Body of pancreas (tissue), 4 donors: ENCODE measurements at regions not wholly inside any gene's neighbourhood (a gene's known extent, or its start where the extent isn't known, plus 50 kb on each side); places are given as distances from the start of the nearest gene placed in this dataset.

Experiments used
- POLR2A ChIP-seq, 3 donors: fragments of 450-650 bp; IDR thresholded peaks; one replicate each; pipeline ENCODE4 v1.6.1; 2016; ENCODE audit warnings: antibody characterized with exemption in 3 of 3, mild to moderate bottlenecking in 2 of 3
- TF ChIP-seq, protein P1 (sequence below), 7 experiments: fragments of 450-650 bp in 4 of 7; fragments of 200-600 bp in 3 of 7; sonication (generic) in 3 of 7; IDR thresholded peaks; one replicate each; pipeline ENCODE4 v1.5.1; 2016 to 2019; ENCODE audit warnings: antibody characterized with exemption in 7 of 7

DNA sequence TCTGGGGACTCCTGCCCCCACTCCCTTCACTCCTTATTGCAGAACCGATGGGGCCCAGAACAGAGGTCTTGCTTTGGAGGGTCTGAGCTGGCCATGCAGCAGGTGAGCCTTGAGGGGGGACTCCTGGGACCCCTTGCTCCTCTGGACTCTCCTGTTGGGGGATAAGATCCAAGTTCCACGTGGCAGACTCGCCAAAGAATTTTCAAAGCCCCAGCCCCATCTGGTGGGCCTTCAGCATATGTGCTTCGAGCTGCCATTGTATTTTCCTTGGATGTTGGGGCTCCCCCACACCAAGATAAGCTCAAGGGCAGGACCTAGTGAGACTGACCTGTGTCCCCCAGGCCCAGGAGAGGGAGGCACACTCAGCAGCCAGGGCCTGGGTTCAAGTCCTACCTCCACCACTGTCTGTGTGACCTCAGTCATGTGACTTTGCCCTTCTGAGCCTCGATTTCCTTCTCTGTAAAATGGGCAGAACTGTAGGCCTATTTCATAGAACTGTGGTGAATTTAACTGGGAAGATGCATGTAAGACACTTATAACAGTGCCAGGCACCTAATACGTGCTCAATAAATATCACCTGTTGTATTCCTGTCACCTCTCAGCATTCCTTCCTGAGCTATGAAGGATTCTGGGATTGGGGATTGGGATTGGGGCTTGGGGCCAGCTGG is 115.5 kb downstream of the VEGFA start:
- TF ChIP-seq, protein P1, sequence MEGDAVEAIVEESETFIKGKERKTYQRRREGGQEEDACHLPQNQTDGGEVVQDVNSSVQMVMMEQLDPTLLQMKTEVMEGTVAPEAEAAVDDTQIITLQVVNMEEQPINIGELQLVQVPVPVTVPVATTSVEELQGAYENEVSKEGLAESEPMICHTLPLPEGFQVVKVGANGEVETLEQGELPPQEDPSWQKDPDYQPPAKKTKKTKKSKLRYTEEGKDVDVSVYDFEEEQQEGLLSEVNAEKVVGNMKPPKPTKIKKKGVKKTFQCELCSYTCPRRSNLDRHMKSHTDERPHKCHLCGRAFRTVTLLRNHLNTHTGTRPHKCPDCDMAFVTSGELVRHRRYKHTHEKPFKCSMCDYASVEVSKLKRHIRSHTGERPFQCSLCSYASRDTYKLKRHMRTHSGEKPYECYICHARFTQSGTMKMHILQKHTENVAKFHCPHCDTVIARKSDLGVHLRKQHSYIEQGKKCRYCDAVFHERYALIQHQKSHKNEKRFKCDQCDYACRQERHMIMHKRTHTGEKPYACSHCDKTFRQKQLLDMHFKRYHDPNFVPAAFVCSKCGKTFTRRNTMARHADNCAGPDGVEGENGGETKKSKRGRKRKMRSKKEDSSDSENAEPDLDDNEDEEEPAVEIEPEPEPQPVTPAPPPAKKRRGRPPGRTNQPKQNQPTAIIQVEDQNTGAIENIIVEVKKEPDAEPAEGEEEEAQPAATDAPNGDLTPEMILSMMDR (IDR thresholded peaks at IDR 0.05) = no peak
- TF ChIP-seq POLR2A (IDR thresholded peaks at IDR 0.05) = no peak
